Fibroblast of pulmonary artery (primary cell): ENCODE measurements at regions not wholly inside any gene's neighbourhood (a gene's known extent, or its start where the extent isn't known, plus 50 kb on each side); places are given as distances from the start of the nearest gene placed in this dataset.

Source experiments
- DNase-seq: peaks from one replicate; pipeline ENCODE4 v3.0.0-alpha.2; 2010; ENCODE audit warnings: low read depth
- H3K4me3 ChIP-seq: replicated peaks from 2 replicates; pipeline ENCODE4 v1.5.1; 2011; ENCODE audit warnings: low read depth, mild to moderate bottlenecking, control low read depth, low read length, moderate library complexity
- TF ChIP-seq, protein P1 (sequence below): IDR thresholded peaks from 2 replicates; pipeline ENCODE4 v1.5.1; 2011; ENCODE audit warnings: mild to moderate bottlenecking, control low read depth, low read length, inconsistent platforms; ENCODE audit errors: missing control alignments

DNA sequence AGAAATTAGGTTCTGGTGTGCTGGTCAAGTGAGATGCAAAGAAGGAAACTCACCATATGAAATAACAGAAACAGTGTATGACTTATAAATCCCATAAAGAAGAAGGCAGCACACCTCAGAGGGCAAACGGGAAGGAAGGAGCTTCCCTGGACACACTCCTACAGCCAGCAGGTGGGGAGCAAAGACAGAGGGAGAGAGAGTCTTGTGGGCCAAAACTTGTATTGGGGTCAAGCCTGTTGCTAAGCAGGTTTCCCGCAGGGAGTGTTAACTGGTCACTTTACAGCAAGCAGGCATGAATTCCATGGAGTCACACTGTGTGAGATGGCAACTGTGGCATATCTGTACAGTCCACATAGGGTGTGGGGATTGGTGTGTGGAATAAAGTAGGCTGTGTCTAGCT, 222.9 kb upstream of the NDN start:
- no peak for DNase-seq
- H3K4me3 ChIP-seq, result no peak overlapping the region
- TF ChIP-seq, protein P1, sequence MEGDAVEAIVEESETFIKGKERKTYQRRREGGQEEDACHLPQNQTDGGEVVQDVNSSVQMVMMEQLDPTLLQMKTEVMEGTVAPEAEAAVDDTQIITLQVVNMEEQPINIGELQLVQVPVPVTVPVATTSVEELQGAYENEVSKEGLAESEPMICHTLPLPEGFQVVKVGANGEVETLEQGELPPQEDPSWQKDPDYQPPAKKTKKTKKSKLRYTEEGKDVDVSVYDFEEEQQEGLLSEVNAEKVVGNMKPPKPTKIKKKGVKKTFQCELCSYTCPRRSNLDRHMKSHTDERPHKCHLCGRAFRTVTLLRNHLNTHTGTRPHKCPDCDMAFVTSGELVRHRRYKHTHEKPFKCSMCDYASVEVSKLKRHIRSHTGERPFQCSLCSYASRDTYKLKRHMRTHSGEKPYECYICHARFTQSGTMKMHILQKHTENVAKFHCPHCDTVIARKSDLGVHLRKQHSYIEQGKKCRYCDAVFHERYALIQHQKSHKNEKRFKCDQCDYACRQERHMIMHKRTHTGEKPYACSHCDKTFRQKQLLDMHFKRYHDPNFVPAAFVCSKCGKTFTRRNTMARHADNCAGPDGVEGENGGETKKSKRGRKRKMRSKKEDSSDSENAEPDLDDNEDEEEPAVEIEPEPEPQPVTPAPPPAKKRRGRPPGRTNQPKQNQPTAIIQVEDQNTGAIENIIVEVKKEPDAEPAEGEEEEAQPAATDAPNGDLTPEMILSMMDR, result no peak

DNA sequence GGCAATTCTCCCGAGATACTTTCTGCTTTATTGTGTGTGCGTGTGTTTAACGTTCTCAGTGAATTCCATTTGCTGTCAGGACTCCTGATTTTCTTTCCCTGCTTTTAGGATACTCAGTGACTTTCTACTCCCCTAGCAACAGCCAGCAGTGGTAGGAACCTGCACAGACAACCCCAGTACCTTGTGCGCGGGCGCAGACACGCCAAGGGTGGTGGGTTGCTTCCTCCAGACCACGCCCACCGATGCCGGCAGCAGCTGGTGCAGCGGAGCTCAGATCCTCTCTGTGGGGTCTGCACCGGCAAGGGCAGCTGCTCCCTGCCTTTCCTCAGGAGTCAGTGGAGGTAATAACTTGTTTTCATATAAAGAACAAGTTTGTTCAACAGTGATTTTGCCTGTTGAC, 225.1 kb upstream of the NDN start:
- no peak for DNase-seq
- TF ChIP-seq, protein P1, result no peak
- H3K4me3 ChIP-seq, result no peak overlapping the region

DNA sequence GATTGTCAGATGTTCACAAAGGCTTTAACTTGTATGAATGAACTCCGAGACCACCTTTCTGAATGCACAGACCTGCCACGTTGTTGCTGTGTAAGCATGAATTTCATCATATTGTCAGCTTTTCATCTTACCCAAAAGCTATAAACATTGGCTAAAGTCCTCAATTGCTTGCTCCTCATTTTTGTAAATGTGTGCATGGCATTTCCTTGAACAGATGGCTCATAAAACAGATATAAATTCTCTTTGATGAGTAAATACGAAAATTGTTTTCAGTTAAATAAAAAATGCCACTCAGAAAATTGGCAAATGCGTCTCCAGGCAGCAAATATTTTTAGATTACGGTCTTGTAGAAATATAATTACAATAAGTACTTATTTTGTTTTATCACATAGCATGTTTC, 226.0 kb upstream of the NDN start:
- no peak overlapping the region for H3K4me3 ChIP-seq
- no peak for DNase-seq
- TF ChIP-seq, protein P1, result no peak

DNA sequence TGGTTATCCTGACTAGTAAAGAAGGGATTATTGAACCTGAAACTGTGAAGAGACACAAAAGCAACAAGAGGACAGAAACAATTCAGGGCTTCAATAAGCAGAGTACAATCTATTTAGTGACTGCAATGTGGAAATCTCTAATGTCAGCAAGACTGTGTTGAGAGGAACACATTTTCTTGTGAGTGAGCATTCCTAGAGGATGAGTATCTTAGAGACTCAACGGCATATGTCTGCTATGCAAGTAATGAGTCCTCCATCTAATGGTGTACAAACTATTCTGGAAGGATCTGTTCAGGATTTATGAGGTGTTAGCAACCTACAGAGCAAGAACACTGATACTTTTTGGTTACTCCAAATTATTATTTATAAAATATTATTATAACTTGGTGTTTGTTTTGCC, 226.5 kb upstream of the NDN start:
- TF ChIP-seq, protein P1, result no peak

DNA sequence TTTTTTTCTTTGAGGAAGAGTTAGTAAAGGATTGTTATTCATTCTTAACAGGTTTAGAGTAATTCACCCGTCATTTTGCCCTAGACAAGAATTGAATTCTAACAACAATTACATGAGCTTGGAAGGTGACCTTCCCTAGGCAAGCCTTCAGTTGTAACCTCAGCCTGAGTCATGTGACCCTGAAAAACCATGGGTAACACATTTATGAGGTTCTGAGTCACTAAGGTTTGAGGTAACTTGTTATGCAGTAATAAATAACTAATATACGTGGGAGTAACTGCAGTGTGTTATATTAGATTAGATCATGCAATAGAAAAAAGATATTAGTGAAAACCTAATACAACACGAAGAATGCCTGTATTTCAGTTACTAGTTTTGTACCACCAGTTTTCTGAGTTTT, 237.6 kb upstream of the NDN start:
- TF ChIP-seq, protein P1, result no peak
- DNase-seq, result no peak

More for the DNA sequence above, 226.5 kb upstream of the NDN start:
- no peak for DNase-seq
- no peak overlapping the region for H3K4me3 ChIP-seq

DNA sequence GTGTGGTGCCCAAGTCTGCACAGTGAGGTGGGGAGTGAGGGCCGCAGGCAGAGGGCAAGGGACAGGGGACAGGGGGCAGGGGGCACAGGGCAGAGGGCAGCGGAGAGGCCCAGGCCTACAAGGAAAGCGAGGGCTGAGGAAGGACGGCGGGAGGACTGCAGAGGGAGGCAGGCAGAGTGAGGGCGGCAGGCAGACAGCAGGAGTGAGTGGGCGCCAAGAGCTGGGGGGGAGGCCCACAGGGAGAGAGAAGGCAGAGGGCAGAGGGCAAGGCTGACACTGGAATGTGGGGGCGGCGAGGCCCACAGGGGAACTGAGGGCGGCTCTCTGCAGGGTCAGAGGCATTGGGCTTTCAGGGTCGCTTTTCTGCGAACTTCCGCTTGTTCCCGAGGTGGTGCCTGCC, 267.8 kb upstream of the NDN start:
- H3K4me3 ChIP-seq, result no peak overlapping the region
- TF ChIP-seq, protein P1, result no peak
- DNase-seq, result no peak

More for the DNA sequence above, 237.6 kb upstream of the NDN start:
- H3K4me3 ChIP-seq, result no peak overlapping the region

DNA sequence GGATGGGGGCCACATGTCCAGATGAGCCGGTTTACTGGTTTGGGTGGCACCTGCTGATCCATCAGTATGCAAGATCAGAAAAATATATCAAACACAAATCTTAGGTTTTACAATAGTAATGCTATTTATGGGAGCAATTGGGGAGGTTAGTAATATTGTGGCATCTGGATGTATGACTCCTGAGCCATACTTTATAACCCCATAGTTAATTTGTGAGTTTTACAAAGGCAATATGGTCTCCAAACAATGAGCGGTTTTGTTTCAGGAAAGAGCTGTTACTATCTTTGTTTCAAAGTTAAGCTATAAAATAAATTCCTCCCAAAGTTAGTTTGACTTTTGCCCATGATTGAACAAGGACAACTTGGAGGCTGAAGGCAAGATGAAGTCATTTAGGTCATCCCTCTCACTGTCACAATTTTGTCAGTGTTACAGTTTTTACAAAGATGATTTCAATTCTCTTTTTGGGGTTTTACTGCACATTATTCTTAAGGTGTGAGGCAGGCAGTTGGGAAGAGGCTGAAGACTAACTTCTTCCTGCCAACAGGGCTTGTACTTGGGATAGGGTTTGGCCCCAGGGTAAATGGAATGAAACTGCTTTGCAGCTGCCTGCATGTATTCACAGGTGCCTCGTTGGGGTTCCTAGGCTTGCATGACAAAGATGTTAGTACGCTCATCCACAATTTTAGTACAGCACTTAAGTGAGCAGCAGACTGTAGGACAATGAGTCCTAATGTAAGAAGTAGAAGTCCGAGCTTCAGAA, 296.6 kb upstream of the NDN start:
- DNase-seq, result no peak
- H3K4me3 ChIP-seq, result no peak overlapping the region
- TF ChIP-seq, protein P1, result no peak
